DMS 273 treated with DMSO at 0.1 percent for 48 hours (cell line): ENCODE measurements at regions not wholly inside any gene's neighbourhood (a gene's known extent, or its start where the extent isn't known, plus 50 kb on each side); places are given as distances from the start of the nearest gene placed in this dataset.
"Not testable (repeated sequence)": the region's sequence is repeated elsewhere in the genome, so short reads cannot be mapped to it uniquely, and the experiment has no call there.

Experiments used
- DNase-seq: peaks from one replicate; lab custom pipeline; 2025; lab: John Stamatoyannopoulos, UW

DNA sequence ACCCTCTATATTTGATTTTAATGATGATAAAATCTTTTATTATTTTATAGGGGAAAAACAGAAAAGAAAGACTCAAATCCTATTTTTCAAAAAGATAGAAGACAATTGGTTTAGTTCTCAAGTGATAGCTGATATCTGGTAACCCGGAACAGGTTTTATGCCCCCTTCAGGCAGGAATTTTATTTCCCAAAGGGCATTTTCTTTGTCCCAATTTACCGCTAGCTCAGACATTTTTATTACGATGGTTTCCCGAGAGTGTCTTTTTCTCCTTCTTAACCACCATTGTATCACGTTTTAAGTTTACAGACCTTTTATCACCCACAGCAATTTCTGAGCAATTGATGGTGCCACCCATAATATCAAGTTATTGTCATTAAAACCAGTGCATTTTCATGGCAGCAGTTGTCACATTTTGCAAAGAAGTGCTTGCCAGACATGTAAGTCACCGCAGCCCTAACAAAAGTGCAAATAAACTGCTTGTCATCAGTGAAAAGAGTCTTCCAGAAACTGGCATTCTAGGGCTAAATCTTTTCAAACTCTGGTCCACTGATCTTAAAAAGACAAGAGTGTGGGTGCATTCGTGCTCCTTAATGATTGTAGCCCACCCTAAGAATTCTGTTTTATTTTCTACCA lies 204.8 kb upstream of the VCX start:
- no peak for DNase-seq

GRCh38 chrX:7637066-7637465 lies 205.9 kb upstream of the VCX start:
- no peak for DNase-seq

DNA sequence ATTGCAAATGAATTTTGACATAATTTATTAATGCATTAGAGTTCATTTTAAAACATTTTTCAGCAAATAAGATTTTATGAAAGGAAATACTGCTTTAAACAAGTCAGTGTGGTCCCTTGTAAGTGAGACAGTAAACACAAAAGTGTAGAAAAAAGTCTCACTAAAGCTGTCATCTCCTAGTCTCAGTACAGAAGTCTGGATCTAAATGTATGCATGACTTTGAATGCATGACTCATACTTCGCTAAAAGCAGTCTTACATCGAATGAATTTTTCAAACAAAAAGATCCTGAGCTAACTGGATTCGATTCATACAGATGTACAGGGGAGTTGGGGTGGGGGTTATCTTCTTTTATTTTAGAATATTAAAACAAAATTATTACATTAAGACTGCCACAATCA lies 207.4 kb upstream of the VCX start:
- DNase-seq: no peak

DNA sequence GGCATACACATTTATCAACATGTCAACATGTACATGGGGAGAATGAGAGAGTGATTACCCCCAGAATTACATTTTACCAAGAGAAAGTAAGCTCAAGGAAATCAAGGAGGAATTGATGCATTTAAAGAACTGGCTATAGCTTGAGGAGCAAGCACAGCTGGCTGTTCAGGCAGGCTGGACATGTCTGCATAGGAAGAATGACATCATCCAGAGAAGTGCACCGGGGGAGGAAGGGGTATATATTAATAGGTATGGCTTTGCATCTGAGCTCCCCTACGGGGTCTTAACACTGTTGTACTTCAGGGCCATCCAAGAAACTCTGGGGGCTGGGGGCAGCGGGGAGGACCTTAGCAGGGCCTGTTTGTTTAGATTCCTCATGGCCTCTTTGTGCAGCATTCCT lies 222.4 kb upstream of the VCX start:
- DNase-seq: no peak

DNA sequence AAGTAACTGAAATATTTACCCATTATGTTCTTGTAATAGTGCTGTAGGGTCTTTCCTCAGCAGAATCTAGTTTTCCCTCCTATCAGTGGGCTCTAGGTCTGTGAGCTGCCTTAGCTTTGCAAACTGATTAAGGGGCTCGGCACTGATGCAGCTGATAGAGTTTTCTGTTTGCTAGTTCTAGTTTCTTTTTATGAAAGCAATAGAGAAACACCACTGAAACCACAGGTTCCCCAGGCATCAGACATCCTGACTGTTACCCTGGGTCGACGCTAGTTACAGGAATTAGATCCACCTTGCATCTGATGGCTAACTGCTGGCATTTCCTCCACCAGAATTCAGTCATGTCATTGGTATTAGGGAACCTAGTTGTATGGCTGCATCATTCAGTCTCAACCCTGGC lies 225.0 kb upstream of the VCX start:
- DNase-seq: no peak

- no peak for DNase-seq
These were observed 228.4 kb upstream of the VCX start for GRCh38 chrX:7614616-7615015.

- not testable (repeated sequence) for DNase-seq
These were observed 234.3 kb upstream of the VCX start for GRCh38 chrX:7608625-7609024.

DNA sequence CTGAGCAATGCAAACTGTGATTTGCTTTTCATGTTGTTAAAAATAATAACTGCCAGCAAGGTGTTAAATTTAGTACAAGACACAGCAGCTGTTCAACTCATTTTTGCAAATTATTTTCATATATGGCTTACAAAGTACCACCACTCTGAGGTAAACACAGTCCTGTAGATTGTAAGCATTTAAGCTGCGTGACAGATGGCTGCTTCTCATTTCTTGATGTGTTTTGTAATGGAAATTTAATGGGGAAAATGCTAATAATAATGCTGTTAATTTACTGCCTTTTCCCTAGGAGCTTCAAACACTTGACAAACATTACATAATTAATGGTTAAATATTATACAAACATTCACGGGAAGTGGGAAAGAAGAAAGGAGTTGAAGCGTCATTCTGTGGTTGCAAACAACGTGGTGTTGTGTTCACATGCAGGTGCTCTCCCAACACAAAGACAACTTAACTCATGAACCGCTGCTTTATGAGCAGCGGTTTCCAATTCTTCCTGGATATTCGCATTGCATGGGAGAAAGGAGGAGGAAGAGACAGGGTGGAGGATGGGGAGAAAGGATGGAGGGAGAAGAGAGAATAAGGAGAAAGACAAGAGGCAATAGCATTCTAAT lies 236.8 kb upstream of the VCX start:
- no peak for DNase-seq

DNA sequence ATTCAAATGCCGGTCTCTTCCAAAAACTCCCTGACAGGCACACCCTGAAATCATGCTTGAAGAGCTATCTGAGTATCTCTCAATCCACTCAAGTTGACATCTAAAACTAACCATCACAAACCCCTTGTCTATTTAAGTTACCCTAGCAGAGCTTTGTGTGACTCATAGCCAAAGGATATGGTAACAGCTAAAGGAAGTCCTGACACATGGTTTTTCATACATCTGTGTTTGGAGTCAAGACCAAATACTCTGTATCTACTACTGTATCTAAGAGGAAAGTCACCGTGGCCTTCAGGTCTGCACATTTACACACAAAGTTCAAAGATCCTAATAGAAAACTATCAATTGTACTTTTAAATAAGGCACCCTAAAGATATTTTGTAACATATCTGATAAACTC lies 239.6 kb upstream of the VCX start:
- DNase-seq: no peak

GRCh38 chrX:7596822-7597221 lies 246.1 kb upstream of the VCX start:
- no peak for DNase-seq

- not testable (repeated sequence) for DNase-seq
These were observed 249.6 kb upstream of the VCX start for GRCh38 chrX:7593370-7593769.

DNA sequence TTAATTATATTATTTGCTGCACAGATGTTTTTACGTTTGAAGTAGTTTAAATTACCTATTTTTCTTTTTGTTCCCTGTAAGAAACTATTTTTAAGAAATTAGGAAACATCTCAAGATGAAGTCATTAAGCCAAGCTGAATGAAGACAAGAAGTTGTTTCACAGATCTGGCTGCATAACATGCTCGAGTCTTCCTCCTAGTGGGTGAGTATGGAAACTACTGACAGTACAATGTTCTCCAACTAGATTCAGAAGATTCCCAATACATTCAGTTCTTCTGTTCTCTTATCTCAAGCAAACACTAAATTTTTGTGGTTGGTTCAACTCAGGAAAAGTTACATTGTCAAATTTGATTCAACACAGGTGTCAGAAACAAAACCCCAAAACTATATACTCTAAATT lies 256.8 kb upstream of the VCX start:
- peak; percentile 8 for DNase-seq

DNA sequence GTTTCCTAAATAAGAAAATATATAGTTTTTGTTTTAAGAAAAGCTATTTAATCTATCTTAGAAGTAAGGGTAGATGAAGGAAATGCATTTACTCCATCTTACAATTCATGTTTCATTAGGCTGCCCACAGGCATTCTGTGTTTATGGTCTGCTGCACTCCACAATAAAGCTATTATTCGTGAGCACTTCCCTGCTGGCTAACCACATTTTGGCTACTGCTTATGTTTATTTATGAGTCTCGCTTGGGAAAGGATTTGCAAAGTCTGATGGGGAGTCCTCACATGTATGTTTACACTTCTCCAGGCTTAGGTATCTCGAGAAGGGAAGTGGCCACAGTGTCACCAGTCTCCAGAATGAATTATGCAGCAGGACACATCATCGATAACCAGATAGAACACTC lies 260.8 kb upstream of the VCX start:
- DNase-seq: no peak

DNA sequence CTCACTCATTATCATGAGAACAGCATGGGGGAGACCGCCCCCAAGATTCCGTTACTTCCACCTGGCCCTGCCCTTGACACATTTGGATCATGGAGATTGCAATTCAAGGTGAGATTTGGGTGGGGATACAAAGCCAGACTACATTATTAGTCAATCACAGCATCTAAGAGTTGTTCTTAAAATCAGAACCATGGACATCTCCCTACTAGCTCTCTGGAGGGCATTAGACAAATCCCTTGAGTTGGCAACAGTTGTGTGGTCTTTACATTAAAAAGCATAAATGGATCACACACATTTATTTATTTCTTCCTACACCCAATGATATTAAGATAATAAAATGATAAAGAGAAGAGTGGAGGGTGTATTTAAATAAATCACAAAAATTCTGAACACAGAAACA lies 262.8 kb upstream of the VCX start:
- no peak for DNase-seq

GRCh38 chrX:7574325-7574724 lies 268.6 kb upstream of the VCX start:
- no peak for DNase-seq

GRCh38 chrX:7570432-7571029 lies 272.4 kb upstream of the VCX start:
- DNase-seq: no peak

- DNase-seq: no peak
These were observed 274.4 kb upstream of the VCX start for GRCh38 chrX:7568597-7568996.

GRCh38 chrX:7568130-7568529 lies 274.8 kb upstream of the VCX start:
- no peak for DNase-seq

DNA sequence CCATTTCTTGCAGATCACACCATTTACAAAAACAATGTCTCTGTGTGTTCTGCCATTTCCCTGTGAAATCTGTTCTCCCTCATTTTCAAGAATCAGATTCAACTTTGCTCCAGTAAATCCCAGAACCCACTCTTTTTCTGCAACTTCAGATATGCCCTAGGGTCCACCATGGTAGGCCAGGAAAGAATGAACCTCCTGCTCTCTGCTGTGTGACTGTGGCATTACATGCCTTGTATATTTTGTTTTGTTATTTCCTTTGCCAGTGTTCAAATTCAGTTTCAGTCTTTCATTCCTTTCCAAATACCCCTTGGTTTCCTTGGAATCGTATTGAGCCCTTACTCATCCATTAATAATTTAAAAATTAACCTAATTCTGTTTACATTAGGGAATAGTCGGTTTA lies 290.2 kb upstream of the VCX start:
- no peak for DNase-seq

DNA sequence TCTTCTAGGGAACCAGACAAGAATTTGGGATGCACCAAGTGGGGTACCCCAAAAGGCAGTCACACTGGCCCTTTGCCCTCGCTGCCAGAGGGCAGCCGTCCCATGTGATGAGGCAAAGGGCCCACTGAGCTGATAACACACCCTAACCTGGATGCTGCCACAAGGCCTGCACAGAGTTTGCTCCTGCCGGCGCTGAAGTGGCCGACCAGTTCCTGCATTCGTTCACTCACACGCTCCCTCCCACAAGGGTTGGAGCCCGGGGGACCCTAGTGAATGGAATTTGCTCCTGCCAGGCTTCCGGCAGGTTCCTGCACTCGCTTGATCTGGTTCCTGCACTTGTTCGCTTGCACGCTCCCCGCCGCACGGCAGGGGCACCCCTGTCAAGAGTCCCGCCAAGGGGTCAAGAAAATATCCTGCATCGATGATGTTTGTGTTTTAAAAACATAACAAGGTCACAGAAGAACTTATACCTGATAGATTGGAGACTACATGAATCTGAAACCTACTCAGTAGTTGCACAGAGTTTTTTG lies 296.4 kb upstream of the VCX start:
- DNase-seq: no peak

DNA sequence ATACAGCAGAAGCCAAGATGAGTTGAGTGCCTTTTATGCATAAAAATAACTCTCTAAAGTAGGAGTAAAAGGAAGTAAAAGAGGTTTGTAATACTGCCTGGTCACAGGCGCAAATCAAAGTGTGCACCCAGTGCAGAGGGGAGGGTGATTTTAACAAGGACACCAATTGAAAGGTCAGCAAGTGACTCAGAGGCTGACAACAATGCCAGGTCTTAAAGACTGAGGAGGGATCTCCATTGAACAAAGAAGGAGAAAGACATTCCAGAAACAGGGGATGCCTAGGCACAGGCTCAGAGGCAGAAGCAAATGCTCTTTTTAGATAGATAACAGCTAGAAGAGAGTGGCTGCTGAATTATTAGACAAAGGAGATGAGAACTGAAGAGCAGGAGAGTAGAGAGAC lies 297.4 kb upstream of the VCX start:
- DNase-seq: no peak

GRCh38 chrX:7542587-7543380 lies 300.2 kb upstream of the VCX start:
- no peak for DNase-seq

DNA sequence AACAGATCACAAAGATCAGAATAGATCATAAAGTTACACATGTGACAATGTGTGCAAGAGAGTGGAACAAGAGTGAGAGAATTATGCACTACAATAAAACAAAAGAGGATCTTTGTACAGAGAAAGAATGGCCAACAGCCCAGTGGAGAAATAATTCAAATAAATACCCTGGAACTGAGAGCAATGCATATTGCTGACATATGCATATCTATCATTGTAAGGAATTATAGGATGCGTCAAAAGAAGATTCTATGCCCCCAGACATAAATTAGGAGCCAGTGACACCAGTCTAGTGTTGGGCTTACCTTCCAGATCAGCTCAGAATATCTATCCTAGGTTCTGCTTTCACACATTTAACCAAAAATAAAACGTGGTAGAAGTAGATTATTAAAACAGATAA lies 320.1 kb upstream of the VCX start:
- DNase-seq: no peak
